ENCODE measurements at regions not wholly inside any gene's neighbourhood (a gene's known extent, or its start where the extent isn't known, plus 50 kb on each side); places are given as distances from the start of the nearest gene placed in this dataset.
A peak's percentile ranks its signal among the peaks of the same experiment; 100 is the strongest.

- DNase-seq (ENCODE audit: low read depth) = peak; percentile 2
These were observed 355.5 kb downstream of the TLR4 start for GRCh38 chr9:118059484-118060278.

- DNase-seq (ENCODE audit: low read depth) = no peak
These were observed 379.0 kb downstream of the TLR4 start for GRCh38 chr9:118083161-118083560.

- no peak for DNase-seq (ENCODE audit: low read depth)
These were observed 383.9 kb downstream of the TLR4 start for GRCh38 chr9:118088090-118088489.

- DNase-seq (ENCODE audit: low read depth) = no peak
These were observed 387.0 kb downstream of the TLR4 start for GRCh38 chr9:118091226-118091625.

- no peak for DNase-seq (ENCODE audit: low read depth)
These were observed 387.7 kb downstream of the TLR4 start for GRCh38 chr9:118091711-118092500.

GRCh38 chr9:118094387-118094786 is 390.2 kb downstream of the TLR4 start:
- DNase-seq (ENCODE audit: low read depth) = no peak

GRCh38 chr9:118100529-118101419 is 396.6 kb downstream of the TLR4 start:
- DNase-seq (ENCODE audit: low read depth) = no peak

- no peak for DNase-seq (ENCODE audit: low read depth)
These were observed 400.2 kb downstream of the TLR4 start for GRCh38 chr9:118104363-118104762.

- DNase-seq (ENCODE audit: low read depth) = no peak
These were observed 404.8 kb downstream of the TLR4 start for GRCh38 chr9:118108971-118109370.

GRCh38 chr9:118109542-118109941 is 405.3 kb downstream of the TLR4 start:
- DNase-seq (ENCODE audit: low read depth) = no peak

- DNase-seq (ENCODE audit: low read depth) = peak; percentile 9
These were observed 417.2 kb downstream of the TLR4 start for GRCh38 chr9:118121361-118121760.

- DNase-seq (ENCODE audit: low read depth) = no peak
These were observed 424.1 kb downstream of the TLR4 start for GRCh38 chr9:118128313-118128712.

GRCh38 chr9:118129541-118129940 is 425.3 kb downstream of the TLR4 start:
- DNase-seq (ENCODE audit: low read depth) = no peak

GRCh38 chr9:118148990-118149389 is 444.8 kb downstream of the TLR4 start:
- DNase-seq (ENCODE audit: low read depth) = no peak

GRCh38 chr9:118156846-118157245 is 452.6 kb downstream of the TLR4 start:
- no peak for DNase-seq (ENCODE audit: low read depth)

- DNase-seq (ENCODE audit: low read depth) = no peak
These were observed 458.5 kb downstream of the TLR4 start for GRCh38 chr9:118162716-118163115.

GRCh38 chr9:118163751-118164150 is 459.5 kb downstream of the TLR4 start:
- no peak for DNase-seq (ENCODE audit: low read depth)

GRCh38 chr9:118165451-118165850 is 461.2 kb downstream of the TLR4 start:
- DNase-seq (ENCODE audit: low read depth) = no peak

GRCh38 chr9:118170032-118170955 is 466.1 kb downstream of the TLR4 start:
- DNase-seq (ENCODE audit: low read depth) = peak; percentile 19

- no peak for DNase-seq (ENCODE audit: low read depth)
These were observed 473.0 kb downstream of the TLR4 start for GRCh38 chr9:118177241-118177640.

GRCh38 chr9:118183576-118183975 is 479.4 kb downstream of the TLR4 start:
- no peak for DNase-seq (ENCODE audit: low read depth)

Data from HS-27A (cell line).